SU-DHL-6 (cell line): ENCODE measurements at regions not wholly inside any gene's neighbourhood (a gene's known extent, or its start where the extent isn't known, plus 50 kb on each side); places are given as distances from the start of the nearest gene placed in this dataset.

ENCODE experiments used
- H2AFZ ChIP-seq: fragments of 200-600 bp; sonication (generic); 2 replicates; pipeline ENCODE4 v1.6.1; 2014; ENCODE audit warnings: low read depth, mild to moderate bottlenecking, moderate library complexity, mixed read lengths, antibody characterized with exemption, low read length; ENCODE audit not compliant: severe bottlenecking
- H3F3A ChIP-seq: fragments of 200-600 bp; shearing (Covaris generic); 2 replicates; pipeline ENCODE4 v1.6.0; 2016; ENCODE audit warnings: antibody characterized with exemption, mild to moderate bottlenecking; ENCODE audit not compliant: insufficient read depth
- H3K27ac ChIP-seq: fragments of 200-600 bp; sonication (generic); 2 replicates; pipeline ENCODE4 v1.5.1; 2016; ENCODE audit warnings: low read depth, mild to moderate bottlenecking, low read length, moderate library complexity, mixed read lengths
- H3K27me3 ChIP-seq: fragments of 200-600 bp; sonication (generic), shearing (Covaris generic); 2 replicates; pipeline ENCODE4 v1.6.0; 2014; ENCODE audit warnings: mild to moderate bottlenecking, low read length
- H3K36me3 ChIP-seq: fragments of 200-600 bp; sonication (generic); 2 replicates; pipeline ENCODE4 v1.6.1; 2014; ENCODE audit warnings: mild to moderate bottlenecking, low read length, mixed read lengths
- H3K4me2 ChIP-seq: fragments of 300-600, 200-600 bp; shearing (Covaris generic), sonication (generic); 2 replicates; pipeline ENCODE4 v1.6.0; 2014; ENCODE audit warnings: low read length, low read depth, mild to moderate bottlenecking; ENCODE audit not compliant: poor library complexity, severe bottlenecking
- H3K4me3 ChIP-seq: fragments of 200-600 bp; sonication (generic); 2 replicates; pipeline ENCODE4 v1.5.1; 2014; ENCODE audit warnings: antibody characterized with exemption, low read length, mild to moderate bottlenecking, mixed read lengths; ENCODE audit not compliant: insufficient read depth, poor library complexity, severe bottlenecking
- H3K79me2 ChIP-seq: fragments of 200-600 bp; sonication (generic); 2 replicates; pipeline ENCODE4 v1.6.1; 2014; ENCODE audit warnings: mild to moderate bottlenecking, low read length, moderate library complexity; ENCODE audit not compliant: insufficient read depth
- H3K9ac ChIP-seq: fragments of 200-600 bp; sonication (generic); 2 replicates; pipeline ENCODE4 v1.7.0; 2014; ENCODE audit warnings: mild to moderate bottlenecking, low read length
- H3K9me2 ChIP-seq: fragments of 200-600 bp; sonication (generic); replicated peaks from 2 replicates; pipeline ENCODE4 v1.6.1; 2014; ENCODE audit warnings: low read length; ENCODE audit not compliant: insufficient read depth
- H3K9me3 ChIP-seq: fragments of 200-600 bp; sonication (generic); 2 replicates; pipeline ENCODE4 v1.6.1; 2014; ENCODE audit warnings: low read length, mixed read lengths; ENCODE audit not compliant: insufficient read depth
- H4K20me1 ChIP-seq: fragments of 200-600 bp; sonication (generic); 2 replicates; pipeline ENCODE4 v1.6.1; 2014; ENCODE audit warnings: low read depth, mild to moderate bottlenecking, antibody characterized with exemption, low read length, moderate library complexity, mixed read lengths
- EZH2phosphoT487 ChIP-seq: fragments of 200-600 bp; sonication (generic), shearing (Covaris generic); conservative IDR thresholded peaks from 2 replicates; pipeline ENCODE4 v1.6.1; 2018; ENCODE audit warnings: mild to moderate bottlenecking, antibody characterized with exemption, low read length, moderate library complexity, mixed read lengths
- TF ChIP-seq, protein P1 (sequence below): fragments of 200-600 bp; sonication (generic); IDR thresholded peaks from one replicate; pipeline ENCODE4 v1.5.1; 2017; ENCODE audit warnings: antibody characterized with exemption, mild to moderate bottlenecking, low read length, moderate library complexity; ENCODE audit not compliant: insufficient read depth, poor library complexity, severe bottlenecking

GRCh38 chr12:25045869-25046268 is 97.0 kb upstream of the BCAT1 start:
- peaks cover 22% of the 10 kb centered on the region for H3F3A ChIP-seq
- peaks cover 7% of the 10 kb centered on the region; the same call in 1 of the 2 replicates for H3K9me3 ChIP-seq
- no peak overlapping the region for H3K4me2 ChIP-seq
- no peak overlapping the region for H2AFZ ChIP-seq
- H4K20me1 ChIP-seq, result no peaks in the 10 kb centered on the region
- H3K9ac ChIP-seq, result no peak overlapping the region
- no peak overlapping the region for H3K27ac ChIP-seq
- H3K79me2 ChIP-seq, result peaks cover 4% of the 10 kb centered on the region; the same call in 1 of the 2 replicates
- no peaks in the 10 kb centered on the region for H3K9me2 ChIP-seq
- peaks cover 46% of the 10 kb centered on the region for H3K36me3 ChIP-seq
- H3K4me3 ChIP-seq, result no peak overlapping the region
- no peaks in the 10 kb centered on the region for H3K27me3 ChIP-seq
- TF ChIP-seq, protein P1, sequence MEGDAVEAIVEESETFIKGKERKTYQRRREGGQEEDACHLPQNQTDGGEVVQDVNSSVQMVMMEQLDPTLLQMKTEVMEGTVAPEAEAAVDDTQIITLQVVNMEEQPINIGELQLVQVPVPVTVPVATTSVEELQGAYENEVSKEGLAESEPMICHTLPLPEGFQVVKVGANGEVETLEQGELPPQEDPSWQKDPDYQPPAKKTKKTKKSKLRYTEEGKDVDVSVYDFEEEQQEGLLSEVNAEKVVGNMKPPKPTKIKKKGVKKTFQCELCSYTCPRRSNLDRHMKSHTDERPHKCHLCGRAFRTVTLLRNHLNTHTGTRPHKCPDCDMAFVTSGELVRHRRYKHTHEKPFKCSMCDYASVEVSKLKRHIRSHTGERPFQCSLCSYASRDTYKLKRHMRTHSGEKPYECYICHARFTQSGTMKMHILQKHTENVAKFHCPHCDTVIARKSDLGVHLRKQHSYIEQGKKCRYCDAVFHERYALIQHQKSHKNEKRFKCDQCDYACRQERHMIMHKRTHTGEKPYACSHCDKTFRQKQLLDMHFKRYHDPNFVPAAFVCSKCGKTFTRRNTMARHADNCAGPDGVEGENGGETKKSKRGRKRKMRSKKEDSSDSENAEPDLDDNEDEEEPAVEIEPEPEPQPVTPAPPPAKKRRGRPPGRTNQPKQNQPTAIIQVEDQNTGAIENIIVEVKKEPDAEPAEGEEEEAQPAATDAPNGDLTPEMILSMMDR, result no peak
- TF ChIP-seq EZH2phosphoT487, result no peak

DNA sequence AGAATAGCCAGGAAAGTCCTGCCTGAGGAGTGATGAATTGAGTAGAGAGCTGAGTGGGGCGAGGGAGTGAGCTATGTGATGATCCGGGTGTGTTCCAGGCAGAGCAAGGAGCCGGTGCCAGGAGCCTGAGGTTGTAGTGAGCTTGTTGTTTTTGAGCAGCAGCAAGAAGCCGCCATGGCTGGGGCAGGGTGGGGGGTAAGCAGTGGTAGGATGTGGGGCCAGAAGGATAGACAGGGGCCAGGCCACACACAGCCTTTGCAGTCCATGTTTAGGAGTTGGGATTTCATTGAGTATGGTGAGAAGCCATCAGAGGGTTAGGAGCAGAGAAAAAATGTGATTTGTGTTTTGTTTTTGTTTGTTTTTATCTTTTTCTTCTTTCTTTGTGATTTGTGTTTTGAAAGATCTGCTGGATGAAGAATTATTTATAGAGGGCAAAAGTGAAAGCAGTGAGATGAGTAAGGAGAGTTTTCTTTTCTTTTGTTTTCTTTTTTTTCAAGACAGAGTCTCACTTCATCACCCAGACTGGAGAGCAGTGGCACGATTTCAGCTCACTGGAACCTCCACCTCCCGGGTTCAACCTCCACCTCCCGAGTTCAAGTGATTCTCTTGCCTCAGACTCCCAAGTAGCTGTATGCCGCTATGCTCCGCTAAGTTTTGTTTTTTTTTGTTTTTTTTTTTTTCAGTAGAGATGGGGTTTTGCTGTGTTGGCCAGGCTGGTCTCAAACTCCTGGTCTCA is 92.3 kb upstream of the BCAT1 start:
- no peak overlapping the region for H3K4me3 ChIP-seq
- peak overlapping the region; percentile 36 for H3K4me2 ChIP-seq
- H3K36me3 ChIP-seq, result peaks cover 40% of the 10 kb centered on the region
- no peak overlapping the region; the same call in 1 of the 2 replicates for H3K9ac ChIP-seq
- no peak overlapping the region for H2AFZ ChIP-seq
- no peaks in the 10 kb centered on the region for H3K79me2 ChIP-seq
- no peaks in the 10 kb centered on the region for H4K20me1 ChIP-seq
- H3F3A ChIP-seq, result peaks cover 20% of the 10 kb centered on the region; the same call in 1 of the 2 replicates
- no peak overlapping the region for H3K27ac ChIP-seq
- H3K9me2 ChIP-seq, result no peaks in the 10 kb centered on the region
- no peaks in the 10 kb centered on the region; the same call in 1 of the 2 replicates for H3K9me3 ChIP-seq
- no peaks in the 10 kb centered on the region for H3K27me3 ChIP-seq
- no peak for TF ChIP-seq EZH2phosphoT487
- TF ChIP-seq, protein P1, result no peak

GRCh38 chr12:25040593-25040992 is 91.7 kb upstream of the BCAT1 start:
- peaks cover 14% of the 10 kb centered on the region; the same call in 1 of the 2 replicates for H3F3A ChIP-seq
- no peak overlapping the region for H3K9ac ChIP-seq
- H4K20me1 ChIP-seq, result no peaks in the 10 kb centered on the region
- H3K36me3 ChIP-seq, result peaks cover 38% of the 10 kb centered on the region
- no peak overlapping the region for H3K4me2 ChIP-seq
- H3K79me2 ChIP-seq, result no peaks in the 10 kb centered on the region
- H2AFZ ChIP-seq, result no peak overlapping the region
- TF ChIP-seq EZH2phosphoT487, result no peak
- TF ChIP-seq, protein P1, result no peak
- H3K27me3 ChIP-seq, result no peaks in the 10 kb centered on the region
- H3K27ac ChIP-seq, result no peak overlapping the region
- H3K9me3 ChIP-seq, result no peaks in the 10 kb centered on the region
- H3K4me3 ChIP-seq, result no peak overlapping the region
- H3K9me2 ChIP-seq, result no peaks in the 10 kb centered on the region
